Body of pancreas (tissue), 4 donors: ENCODE measurements at regions not wholly inside any gene's neighbourhood (a gene's known extent, or its start where the extent isn't known, plus 50 kb on each side); places are given as distances from the start of the nearest gene placed in this dataset.
A peak's percentile ranks its signal among the peaks of the same experiment; 100 is the strongest.
"Not testable (repeated sequence)": the region's sequence is repeated elsewhere in the genome, so short reads cannot be mapped to it uniquely, and the experiment has no call there.

ENCODE experiments used
- ATAC-seq: fragments of 150-250 bp; one replicate; pipeline ENCODE4 v1.9.1; 2016
- DNase-seq, 4 donors: peaks; one replicate each; pipeline ENCODE4 v3.0.0-alpha.2; 2019
- H3K27ac ChIP-seq, 4 donors: fragments of 200-600 bp; sonication (generic); 1 replicate in 3 of 4; 2 replicates in 1 of 4; pipeline versions ENCODE4 v1.5.1 to v1.6.1; 2016 to 2019; ENCODE audit warnings: mild to moderate bottlenecking in 1 of 4, mixed read lengths in 1 of 4, moderate library complexity in 1 of 4
- H3K27me3 ChIP-seq, 2 donors: fragments of 200-600 bp; sonication (generic); one replicate each; pipeline ENCODE4 v1.6.0; 2016; ENCODE audit warnings: mild to moderate bottlenecking in 1 of 2
- H3K36me3 ChIP-seq, 2 donors: fragments of 200-600 bp; sonication (generic); replicated peaks in 1 of 2; 2 replicates each; pipeline ENCODE4 v1.5.1; 2016; ENCODE audit warnings: low read depth in 2 of 2; ENCODE audit not compliant: insufficient read depth in 1 of 2
- H3K4me1 ChIP-seq: fragments of 200-600 bp; sonication (generic); one replicate; pipeline ENCODE4 v1.6.0; 2016
- H3K4me3 ChIP-seq, 2 donors: fragments of 200-600 bp; sonication (generic); 1 replicate in 1 of 2; 2 replicates in 1 of 2; pipeline ENCODE4 v1.5.1; 2016 to 2019
- H3K9me3 ChIP-seq, 3 donors: fragments of 200-600 bp; sonication (generic); 1 replicate in 2 of 3; 2 replicates in 1 of 3; pipeline ENCODE4 v1.5.1; 2016
- POLR2A ChIP-seq, 3 donors: fragments of 450-650 bp; IDR thresholded peaks; one replicate each; pipeline ENCODE4 v1.6.1; 2016; ENCODE audit warnings: antibody characterized with exemption in 3 of 3, mild to moderate bottlenecking in 2 of 3
- WGBS, 2 donors: methylation state at CpG; one replicate each; pipeline ENCODE4 v1.1.5; 2017; 5-methylcytosine and 5-hydroxymethylcytosine counted together
- intact Hi-C: fragments of 100-400 bp; cut with DNase I; formaldehyde crosslinking; loops from one replicate; pipeline ENCODE4 v1.15.1; 2023
- TF ChIP-seq, protein P1 (sequence below), 7 experiments: fragments of 450-650 bp in 4 of 7; fragments of 200-600 bp in 3 of 7; sonication (generic) in 3 of 7; IDR thresholded peaks; one replicate each; pipeline ENCODE4 v1.5.1; 2016 to 2019; ENCODE audit warnings: antibody characterized with exemption in 7 of 7

DNA sequence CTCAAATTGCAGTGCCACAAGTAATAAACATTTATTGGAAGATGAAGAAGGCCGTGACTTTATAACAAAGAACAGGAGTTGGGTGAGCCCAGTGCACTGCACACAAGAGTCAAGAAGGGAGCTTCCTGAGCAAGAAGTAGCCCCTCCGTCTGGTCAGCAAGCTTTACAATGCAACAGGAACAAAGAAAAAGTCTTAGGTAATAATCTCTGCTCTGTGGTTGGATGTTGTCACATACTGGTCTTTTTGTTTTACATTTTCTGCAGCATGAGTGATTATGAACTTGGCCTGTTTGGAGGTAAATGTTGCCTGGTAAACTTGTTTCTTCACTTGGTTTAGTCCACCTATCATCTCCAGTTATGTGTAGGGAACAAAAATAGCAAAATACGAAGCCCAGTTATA is 157.2 kb downstream of the KDM5D start:
- no peak overlapping the region for H3K4me3 ChIP-seq
- no peaks in the 10 kb centered on the region for H3K36me3 ChIP-seq
- DNase-seq: no peak
- H3K4me1 ChIP-seq: no peaks in the 10 kb centered on the region
- no peak overlapping the region for H3K27ac ChIP-seq
- TF ChIP-seq POLR2A (IDR thresholded peaks at IDR 0.05): no peak
- TF ChIP-seq, protein P1, sequence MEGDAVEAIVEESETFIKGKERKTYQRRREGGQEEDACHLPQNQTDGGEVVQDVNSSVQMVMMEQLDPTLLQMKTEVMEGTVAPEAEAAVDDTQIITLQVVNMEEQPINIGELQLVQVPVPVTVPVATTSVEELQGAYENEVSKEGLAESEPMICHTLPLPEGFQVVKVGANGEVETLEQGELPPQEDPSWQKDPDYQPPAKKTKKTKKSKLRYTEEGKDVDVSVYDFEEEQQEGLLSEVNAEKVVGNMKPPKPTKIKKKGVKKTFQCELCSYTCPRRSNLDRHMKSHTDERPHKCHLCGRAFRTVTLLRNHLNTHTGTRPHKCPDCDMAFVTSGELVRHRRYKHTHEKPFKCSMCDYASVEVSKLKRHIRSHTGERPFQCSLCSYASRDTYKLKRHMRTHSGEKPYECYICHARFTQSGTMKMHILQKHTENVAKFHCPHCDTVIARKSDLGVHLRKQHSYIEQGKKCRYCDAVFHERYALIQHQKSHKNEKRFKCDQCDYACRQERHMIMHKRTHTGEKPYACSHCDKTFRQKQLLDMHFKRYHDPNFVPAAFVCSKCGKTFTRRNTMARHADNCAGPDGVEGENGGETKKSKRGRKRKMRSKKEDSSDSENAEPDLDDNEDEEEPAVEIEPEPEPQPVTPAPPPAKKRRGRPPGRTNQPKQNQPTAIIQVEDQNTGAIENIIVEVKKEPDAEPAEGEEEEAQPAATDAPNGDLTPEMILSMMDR (IDR thresholded peaks at IDR 0.05): no peak
- no peaks in the 10 kb centered on the region for H3K9me3 ChIP-seq
- intact Hi-C loops: no loop called here
- WGBS, 2 donors: 89% methylated on average over 3 of the region's 3 CpGs
- no peaks in the 10 kb centered on the region for H3K27me3 ChIP-seq
- no peak for ATAC-seq

GRCh38 chrY:19580990-19581389 is 163.5 kb downstream of the KDM5D start:
- H3K27me3 ChIP-seq, H3K9me3 ChIP-seq, H3K4me3 ChIP-seq, H3K27ac ChIP-seq, intact Hi-C loops, DNase-seq, H3K36me3 ChIP-seq, ATAC-seq: not testable (repeated sequence)
- peaks cover 19% of the 10 kb centered on the region for H3K4me1 ChIP-seq
- WGBS, 2 donors: 55 to 70% methylated on average over 3 of the region's 3 CpGs

GRCh38 chrY:19578281-19578874 is 166.1 kb downstream of the KDM5D start:
- Histone ChIP-seq H3K27me3 (no peaks in the 10 kb centered on the region), H3K9me3 (no peaks in the 10 kb centered on the region), H3K36me3 (no peaks in the 10 kb centered on the region), H3K4me1 (peaks cover 32% of the 10 kb centered on the region), H3K27ac (no peak overlapping the region), H3K4me3 (no peak overlapping the region)
- TF ChIP-seq, protein P1 (IDR thresholded peaks at IDR 0.05): no peak
- no peak for TF ChIP-seq POLR2A (IDR thresholded peaks at IDR 0.05)
- DNase-seq (no peak), ATAC-seq (peak; percentile 18)
- WGBS, 2 donors: 26 to 31% methylated on average over 3 of the region's 3 CpGs
- intact Hi-C loops: no loop called here

DNA sequence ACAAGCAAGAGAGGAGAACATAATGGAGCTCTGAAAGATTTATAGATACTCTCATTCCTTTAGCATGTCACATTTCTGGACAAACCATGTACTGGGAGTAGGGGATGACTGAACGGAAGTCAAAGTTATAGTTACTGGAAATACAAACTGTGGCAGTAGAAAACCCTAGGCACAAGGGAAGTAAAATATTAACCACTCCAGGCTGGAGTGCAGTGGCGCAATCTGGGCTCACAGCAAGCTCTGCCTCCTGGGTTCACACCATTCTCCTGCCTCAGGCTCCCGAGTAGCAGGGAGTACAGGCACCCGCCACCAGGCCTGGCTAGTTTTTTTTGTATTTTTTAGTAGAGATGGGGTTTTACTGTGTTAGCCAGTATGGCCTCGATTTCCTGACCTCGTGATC is 167.3 kb downstream of the KDM5D start:
- DNase-seq (peak in 1 of 4 donors; percentile 2), ATAC-seq (no peak)
- WGBS, 2 donors: 66 to 89% methylated on average over 4 to 5 of the region's 6 CpGs
- intact Hi-C loops: no loop called here
- H3K4me1 ChIP-seq: peaks cover 32% of the 10 kb centered on the region
- TF ChIP-seq POLR2A (IDR thresholded peaks at IDR 0.05): no peak
- TF ChIP-seq, protein P1 (IDR thresholded peaks at IDR 0.05): no peak
- H3K36me3 ChIP-seq: no peaks in the 10 kb centered on the region
- H3K27ac ChIP-seq: no peak overlapping the region
- no peak overlapping the region for H3K4me3 ChIP-seq
- H3K9me3 ChIP-seq: no peaks in the 10 kb centered on the region
- no peaks in the 10 kb centered on the region for H3K27me3 ChIP-seq

DNA sequence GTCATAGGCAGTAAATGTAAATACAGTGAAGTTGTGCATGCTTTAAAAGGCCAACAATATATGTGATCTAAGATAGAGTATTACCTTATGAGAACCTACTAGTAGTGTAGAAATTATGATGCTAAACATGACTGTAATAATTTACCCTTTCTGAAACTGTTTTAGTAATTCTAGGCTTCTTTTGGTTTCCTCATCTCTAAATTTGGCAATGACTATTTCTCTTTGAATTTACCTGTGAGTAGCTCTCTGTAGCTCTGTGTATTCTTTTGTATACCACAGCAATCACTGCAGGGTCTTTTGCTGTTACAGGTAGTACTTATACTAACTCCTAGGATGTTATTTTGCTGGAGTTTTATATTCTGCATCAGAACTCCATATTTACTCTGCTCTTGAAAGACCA is 169.6 kb downstream of the KDM5D start:
- no peak overlapping the region for H3K4me3 ChIP-seq
- H3K4me1 ChIP-seq: peaks cover 32% of the 10 kb centered on the region
- DNase-seq (no peak), ATAC-seq (no peak)
- TF ChIP-seq, protein P1 (IDR thresholded peaks at IDR 0.05): no peak
- TF ChIP-seq POLR2A (IDR thresholded peaks at IDR 0.05): no peak
- intact Hi-C loops: no loop called here
- H3K27ac ChIP-seq: no peak overlapping the region
- H3K36me3 ChIP-seq: no peaks in the 10 kb centered on the region
- H3K27me3 ChIP-seq: no peaks in the 10 kb centered on the region
- H3K9me3 ChIP-seq: no peaks in the 10 kb centered on the region
